Smooth muscle cell (in vitro differentiated cells): ENCODE measurements at regions not wholly inside any gene's neighbourhood (a gene's known extent, or its start where the extent isn't known, plus 50 kb on each side); places are given as distances from the start of the nearest gene placed in this dataset.

Source experiments
- DNase-seq: peaks from one replicate; lab custom pipeline; 2025; ENCODE audit not compliant: unreplicated experiment; lab: John Stamatoyannopoulos, UW
- H2AFZ ChIP-seq: fragments of 200-600 bp; sonication (generic); 2 replicates; pipeline ENCODE4 v1.6.0; 2016; ENCODE audit warnings: antibody characterized with exemption, low read depth, mild to moderate bottlenecking
- H3F3A ChIP-seq: fragments of 200-600 bp; sonication (generic); 2 replicates; pipeline ENCODE4 v1.6.0; 2017; ENCODE audit warnings: antibody characterized with exemption, low read depth
- H3K27ac ChIP-seq: fragments of 200-600 bp; sonication (generic); 2 replicates; pipeline ENCODE4 v1.5.1; 2016; ENCODE audit warnings: low read depth, mild to moderate bottlenecking
- H3K27me3 ChIP-seq: fragments of 200-600 bp; sonication (generic); 2 replicates; pipeline ENCODE4 v1.6.1; 2016; ENCODE audit warnings: low read depth, mild to moderate bottlenecking
- H3K36me3 ChIP-seq: fragments of 200-600 bp; sonication (generic); 2 replicates; pipeline ENCODE4 v1.5.1; 2016; ENCODE audit warnings: low read depth
- H3K4me1 ChIP-seq: fragments of 200-600 bp; sonication (generic); 2 replicates; pipeline ENCODE4 v1.5.1; 2016; ENCODE audit warnings: low read depth
- H3K4me2 ChIP-seq: fragments of 200-600 bp; sonication (generic); 2 replicates; pipeline ENCODE4 v1.6.0; 2016; ENCODE audit warnings: mild to moderate bottlenecking
- H3K4me3 ChIP-seq: fragments of 200-600 bp; sonication (generic); 2 replicates; pipeline ENCODE4 v1.5.1; 2016; ENCODE audit warnings: mild to moderate bottlenecking
- H3K79me2 ChIP-seq: fragments of 200-600 bp; sonication (generic); 2 replicates; pipeline ENCODE4 v1.6.0; 2016; ENCODE audit warnings: low read depth, mild to moderate bottlenecking
- H3K9ac ChIP-seq: fragments of 200-600 bp; sonication (generic); 2 replicates; pipeline ENCODE4 v1.6.0; 2016; ENCODE audit warnings: low read depth
- H3K9me3 ChIP-seq: fragments of 200-600 bp; sonication (generic); replicated peaks from 2 replicates; pipeline ENCODE4 v1.5.1; 2016; ENCODE audit warnings: low read depth
- H4K20me1 ChIP-seq: fragments of 200-600 bp; sonication (generic); 2 replicates; pipeline ENCODE4 v1.6.0; 2016; ENCODE audit warnings: low read depth
- WGBS: methylation state at CpG from one replicate; pipeline ENCODE4 v1.1.7; 2016; ENCODE audit warnings: low lambda C conversion rate; 5-methylcytosine and 5-hydroxymethylcytosine counted together
- TF ChIP-seq, protein P1 (sequence below): fragments of 200-600 bp; sonication (generic); IDR thresholded peaks from 2 replicates; pipeline ENCODE4 v1.5.1; 2017; ENCODE audit warnings: borderline replicate concordance, mild to moderate bottlenecking, antibody characterized with exemption; ENCODE audit not compliant: insufficient read depth, poor library complexity, severe bottlenecking

DNA sequence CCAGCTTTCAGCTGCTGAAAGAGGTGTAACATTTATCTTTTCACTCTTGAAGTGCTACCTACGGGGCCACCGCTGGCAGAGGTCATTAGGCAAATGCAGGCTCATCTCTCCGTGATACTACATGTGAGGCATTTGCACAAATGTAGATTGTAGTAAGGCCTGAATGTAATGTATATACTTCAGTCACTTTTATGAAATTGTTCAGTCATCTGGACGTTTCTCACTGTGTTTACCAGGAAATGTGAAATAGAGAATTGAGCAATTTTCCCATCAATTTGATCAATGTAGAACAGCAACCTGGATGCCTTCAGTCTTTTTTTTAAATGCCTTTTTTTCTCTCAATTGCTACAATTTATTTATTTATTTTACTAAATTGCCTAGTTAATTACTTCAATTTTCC, 368.3 kb upstream of the AZI2 start:
- no peaks in the 10 kb centered on the region for H3K4me1 ChIP-seq
- H3K4me3 ChIP-seq, result no peak overlapping the region
- H3K27ac ChIP-seq, result no peak overlapping the region
- no peak overlapping the region for H3K4me2 ChIP-seq
- whole genome bisulfite sequencing, result 72% methylated on average over 4 of the region's 4 CpGs
- TF ChIP-seq, protein P1, sequence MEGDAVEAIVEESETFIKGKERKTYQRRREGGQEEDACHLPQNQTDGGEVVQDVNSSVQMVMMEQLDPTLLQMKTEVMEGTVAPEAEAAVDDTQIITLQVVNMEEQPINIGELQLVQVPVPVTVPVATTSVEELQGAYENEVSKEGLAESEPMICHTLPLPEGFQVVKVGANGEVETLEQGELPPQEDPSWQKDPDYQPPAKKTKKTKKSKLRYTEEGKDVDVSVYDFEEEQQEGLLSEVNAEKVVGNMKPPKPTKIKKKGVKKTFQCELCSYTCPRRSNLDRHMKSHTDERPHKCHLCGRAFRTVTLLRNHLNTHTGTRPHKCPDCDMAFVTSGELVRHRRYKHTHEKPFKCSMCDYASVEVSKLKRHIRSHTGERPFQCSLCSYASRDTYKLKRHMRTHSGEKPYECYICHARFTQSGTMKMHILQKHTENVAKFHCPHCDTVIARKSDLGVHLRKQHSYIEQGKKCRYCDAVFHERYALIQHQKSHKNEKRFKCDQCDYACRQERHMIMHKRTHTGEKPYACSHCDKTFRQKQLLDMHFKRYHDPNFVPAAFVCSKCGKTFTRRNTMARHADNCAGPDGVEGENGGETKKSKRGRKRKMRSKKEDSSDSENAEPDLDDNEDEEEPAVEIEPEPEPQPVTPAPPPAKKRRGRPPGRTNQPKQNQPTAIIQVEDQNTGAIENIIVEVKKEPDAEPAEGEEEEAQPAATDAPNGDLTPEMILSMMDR, result no peak
- no peak overlapping the region for H3K9ac ChIP-seq
- no peaks in the 10 kb centered on the region for H4K20me1 ChIP-seq
- no peaks in the 10 kb centered on the region for H3K27me3 ChIP-seq
- no peaks in the 10 kb centered on the region for H3F3A ChIP-seq
- DNase-seq, result no peak
- H3K79me2 ChIP-seq, result no peaks in the 10 kb centered on the region
- no peaks in the 10 kb centered on the region for H3K9me3 ChIP-seq
- no peak overlapping the region for H2AFZ ChIP-seq
- no peaks in the 10 kb centered on the region for H3K36me3 ChIP-seq

DNA sequence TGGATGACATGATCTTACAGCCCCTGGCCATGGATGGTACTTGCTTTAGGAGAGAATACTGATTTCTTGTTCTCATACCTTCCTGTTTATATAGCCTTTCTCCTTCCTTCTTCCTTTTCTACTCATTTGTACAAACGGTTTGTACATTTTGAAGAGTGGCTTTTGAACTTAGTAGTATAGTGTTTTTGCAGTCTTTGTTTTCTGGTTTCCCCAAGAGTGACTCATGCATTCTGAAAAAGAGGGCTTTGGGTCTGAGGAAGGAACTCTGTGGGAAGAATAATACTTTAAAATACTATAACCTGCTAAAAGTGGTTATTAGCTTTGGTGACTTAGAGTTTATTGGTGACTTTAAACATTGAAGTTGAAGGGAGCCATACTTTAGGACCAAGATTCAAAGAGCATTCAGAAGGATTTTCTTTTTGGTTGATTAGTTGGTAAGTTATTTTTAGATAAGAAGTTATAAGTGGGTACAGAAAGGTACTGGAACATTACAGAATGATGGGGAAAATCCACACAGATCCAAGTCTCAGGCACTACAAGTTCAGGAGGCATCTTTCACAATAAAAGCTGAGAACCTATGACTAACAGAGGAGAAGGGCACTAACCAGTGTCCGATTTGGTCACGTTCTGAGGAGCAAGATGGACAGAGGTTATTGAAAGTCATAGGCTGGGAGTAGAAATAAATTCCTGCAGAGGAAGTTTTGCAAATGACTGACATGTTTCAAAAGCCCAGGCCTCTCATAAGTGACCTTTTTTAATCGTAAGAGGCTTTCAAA, 369.6 kb upstream of the AZI2 start:
- no peak overlapping the region for H3K27ac ChIP-seq
- no peaks in the 10 kb centered on the region for H3K9me3 ChIP-seq
- no peaks in the 10 kb centered on the region for H3K27me3 ChIP-seq
- H3K4me2 ChIP-seq, result no peak overlapping the region
- no peak overlapping the region for H2AFZ ChIP-seq
- DNase-seq, result no peak
- H4K20me1 ChIP-seq, result no peaks in the 10 kb centered on the region
- 82% methylated on average over 4 of the region's 4 CpGs for WGBS
- no peak overlapping the region for H3K9ac ChIP-seq
- H3F3A ChIP-seq, result no peaks in the 10 kb centered on the region
- no peaks in the 10 kb centered on the region for H3K79me2 ChIP-seq
- H3K4me3 ChIP-seq, result no peak overlapping the region
- no peaks in the 10 kb centered on the region for H3K36me3 ChIP-seq
- no peaks in the 10 kb centered on the region for H3K4me1 ChIP-seq
- TF ChIP-seq, protein P1, result no peak

DNA sequence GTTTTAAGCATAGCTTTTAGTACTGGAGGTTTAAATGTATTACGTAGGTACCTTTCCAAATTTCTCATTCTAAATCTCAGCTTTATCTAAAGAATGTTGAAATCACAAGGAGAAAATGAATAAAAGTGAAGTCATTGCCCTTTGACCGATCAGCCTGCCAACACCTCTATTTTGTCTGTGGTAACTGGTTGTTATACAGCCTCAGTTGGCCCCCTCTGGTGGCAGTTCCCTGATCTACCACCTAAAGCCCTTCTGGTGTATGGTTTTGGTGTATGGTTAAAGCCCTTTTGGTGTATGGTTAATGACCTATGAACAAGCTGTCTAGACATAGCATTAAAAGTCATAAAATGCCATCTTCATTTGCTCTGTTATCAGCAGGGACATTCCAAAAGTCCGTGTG, 378.2 kb upstream of the AZI2 start:
- peak overlapping the region; percentile 69 for H3K27ac ChIP-seq
- TF ChIP-seq, protein P1, result peak; percentile 48
- H3K4me1 ChIP-seq, result no peaks in the 10 kb centered on the region
- WGBS, result 22% methylated on average over 3 of the region's 3 CpGs
- H3K36me3 ChIP-seq, result no peaks in the 10 kb centered on the region
- H3K27me3 ChIP-seq, result no peaks in the 10 kb centered on the region
- no peaks in the 10 kb centered on the region for H3K9me3 ChIP-seq
- DNase-seq, result no peak
- peak overlapping the region; percentile 6 for H2AFZ ChIP-seq
- no peaks in the 10 kb centered on the region for H3K79me2 ChIP-seq
- H3F3A ChIP-seq, result no peaks in the 10 kb centered on the region
- H4K20me1 ChIP-seq, result no peaks in the 10 kb centered on the region
- no peak overlapping the region for H3K4me2 ChIP-seq
- H3K4me3 ChIP-seq, result no peak overlapping the region
- H3K9ac ChIP-seq, result no peak overlapping the region

DNA sequence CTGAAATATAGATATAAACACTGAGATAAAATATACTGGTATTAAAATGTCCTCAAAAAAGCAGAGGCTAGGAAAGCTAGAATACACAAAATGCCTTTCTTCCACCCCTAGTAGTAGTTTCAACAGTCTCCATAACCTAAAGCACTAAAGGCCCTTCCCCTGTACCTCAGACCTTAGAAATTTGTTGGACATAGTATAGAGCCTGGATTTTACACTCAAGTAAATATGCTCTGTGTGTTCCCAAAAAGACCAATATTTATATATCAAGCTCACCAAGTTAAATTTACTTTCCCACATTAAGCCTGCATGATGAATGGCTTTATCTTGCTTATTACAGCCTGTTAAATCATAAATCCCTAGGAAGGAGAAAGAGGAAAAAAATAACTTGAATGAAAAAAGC, 378.7 kb upstream of the AZI2 start:
- no peaks in the 10 kb centered on the region for H4K20me1 ChIP-seq
- H2AFZ ChIP-seq, result peak overlapping the region; percentile 6
- H3F3A ChIP-seq, result no peaks in the 10 kb centered on the region
- H3K9me3 ChIP-seq, result no peaks in the 10 kb centered on the region
- TF ChIP-seq, protein P1, result no peak
- no peaks in the 10 kb centered on the region for H3K79me2 ChIP-seq
- no peaks in the 10 kb centered on the region for H3K4me1 ChIP-seq
- H3K4me2 ChIP-seq, result no peak overlapping the region
- no peak overlapping the region for H3K4me3 ChIP-seq
- no peak for DNase-seq
- H3K36me3 ChIP-seq, result no peaks in the 10 kb centered on the region
- H3K27ac ChIP-seq, result peak overlapping the region; percentile 69
- peak overlapping the region; percentile 20 for H3K9ac ChIP-seq
- H3K27me3 ChIP-seq, result no peaks in the 10 kb centered on the region
